Naive B cell (primary cell): ENCODE measurements at regions not wholly inside any gene's neighbourhood (a gene's known extent, or its start where the extent isn't known, plus 50 kb on each side); places are given as distances from the start of the nearest gene placed in this dataset.

ENCODE experiments used
- ATAC-seq, 2 donors: fragments of 150-1000 bp; cut with Tn5 transposase; 2 replicates each; pipeline ENCODE4 v1.10.0; 2021; ENCODE audit warnings: low read depth in 2 of 2, mild to moderate bottlenecking in 2 of 2, moderate library complexity in 2 of 2
- DNase-seq: peaks from one replicate; pipeline ENCODE4 v3.0.0; 2022
- H3K27ac Mint-ChIP-seq, 6 donors: one replicate each; pipeline ENCODE4 v1.8.0; 2020 to 2022; ENCODE audit warnings: mild to moderate bottlenecking in 6 of 6, mixed read lengths in 6 of 6, moderate library complexity in 5 of 6, inconsistent platforms in 2 of 6
- H3K27me3 Mint-ChIP-seq, 3 donors: one replicate each; pipeline ENCODE4 v1.8.0; 2021 to 2022; ENCODE audit warnings: mixed read lengths in 3 of 3, mild to moderate bottlenecking in 1 of 3
- H3K36me3 Mint-ChIP-seq, 2 donors: one replicate each; pipeline ENCODE4 v1.8.0; 2020 to 2022; ENCODE audit warnings: mixed read lengths in 2 of 2, inconsistent platforms in 1 of 2, mild to moderate bottlenecking in 1 of 2
- H3K4me1 Mint-ChIP-seq, 3 donors: one replicate each; pipeline ENCODE4 v1.8.0; 2020 to 2022; ENCODE audit warnings: mixed read lengths in 3 of 3, inconsistent platforms in 1 of 3, mild to moderate bottlenecking in 1 of 3, moderate library complexity in 1 of 3
- H3K4me3 Mint-ChIP-seq, 8 donors: one replicate each; pipeline ENCODE4 v1.8.0; 2020 to 2022; ENCODE audit warnings: mild to moderate bottlenecking in 8 of 8, mixed read lengths in 8 of 8, moderate library complexity in 8 of 8, inconsistent platforms in 2 of 8
- H3K9me3 Mint-ChIP-seq, 7 donors: one replicate each; pipeline ENCODE4 v1.8.0; 2020 to 2022; ENCODE audit warnings: mixed read lengths in 7 of 7, mild to moderate bottlenecking in 5 of 7, inconsistent platforms in 2 of 7, moderate library complexity in 1 of 7

DNA sequence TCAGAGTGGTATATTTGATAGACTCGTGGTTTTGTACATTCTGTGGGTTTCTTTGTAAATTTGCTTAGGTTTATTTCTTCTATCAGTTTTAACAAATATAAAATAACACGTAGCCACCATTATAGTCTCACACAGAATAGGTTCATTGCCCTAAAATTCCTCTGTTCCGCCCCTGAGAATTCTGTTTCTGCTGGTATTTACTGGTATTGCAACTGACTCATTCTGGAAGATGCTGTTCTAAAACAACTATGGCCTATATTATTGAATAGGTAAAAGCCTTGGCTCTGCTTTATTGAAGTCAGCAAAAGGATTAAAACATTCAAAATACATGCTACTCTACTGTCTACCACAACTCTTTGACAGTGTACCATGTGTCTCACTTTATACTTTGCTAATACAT lies 119.1 kb upstream of the CHORDC1 start:
- Mint-ChIP-seq H3K4me3 (no peak overlapping the region), H3K27ac (no peak overlapping the region), H3K36me3 (no peaks in the 10 kb centered on the region), H3K9me3 (peaks cover 0 to 3% (median 0%) of the 10 kb centered on the region in 7 donors), H3K4me1 (no peaks in the 10 kb centered on the region), H3K27me3 (no peaks in the 10 kb centered on the region)
- ATAC-seq, result no peak
- DNase-seq, result no peak

DNA sequence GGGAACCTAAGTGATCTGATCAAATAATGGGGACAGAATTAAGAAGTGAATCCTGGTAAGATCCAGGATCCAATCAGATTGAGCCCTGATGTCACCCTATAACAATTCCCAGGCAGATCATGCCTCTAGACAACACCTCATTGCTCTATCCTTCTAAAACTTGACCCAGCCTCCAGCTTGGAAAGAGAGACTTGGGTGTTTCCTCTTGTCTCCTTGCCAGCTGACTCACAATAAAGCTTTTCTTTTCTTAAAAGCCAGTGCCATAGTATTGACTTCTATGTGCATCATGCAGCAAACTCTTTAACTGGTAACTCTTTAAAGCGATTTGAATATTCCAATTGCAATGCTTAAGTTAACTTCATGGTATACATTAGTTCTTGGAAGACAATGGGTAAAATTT lies 109.6 kb upstream of the CHORDC1 start:
- Mint-ChIP-seq H3K27ac (no peak overlapping the region), H3K9me3 (peaks cover 0 to 2% (median 0%) of the 10 kb centered on the region in 7 donors), H3K4me3 (no peak overlapping the region), H3K4me1 (no peaks in the 10 kb centered on the region), H3K27me3 (no peaks in the 10 kb centered on the region), H3K36me3 (no peaks in the 10 kb centered on the region)
- DNase-seq, result no peak
- no peak for ATAC-seq

DNA sequence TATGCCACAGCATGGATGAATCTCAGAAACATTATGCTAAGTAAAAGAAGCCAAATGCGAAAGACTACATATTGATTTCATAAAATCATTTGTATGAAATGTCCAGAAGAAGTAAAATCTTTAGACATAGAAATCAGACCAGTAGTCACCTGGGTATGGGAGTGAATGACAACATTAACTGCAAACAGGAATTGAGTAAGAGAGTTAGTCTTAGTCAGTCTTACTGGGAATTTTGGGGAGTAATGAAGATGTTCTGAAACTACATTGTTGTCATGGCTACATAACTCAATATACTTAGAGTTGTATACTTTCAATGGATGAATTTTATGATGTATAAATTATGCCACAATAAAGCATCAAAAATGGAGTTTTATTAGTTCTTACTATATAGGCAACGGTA lies 107.8 kb upstream of the CHORDC1 start:
- H3K4me1 Mint-ChIP-seq, result no peaks in the 10 kb centered on the region
- ATAC-seq (no peak), DNase-seq (no peak)
- no peaks in the 10 kb centered on the region for H3K27me3 Mint-ChIP-seq
- no peak overlapping the region for H3K4me3 Mint-ChIP-seq
- H3K27ac Mint-ChIP-seq, result no peak overlapping the region
- no peaks in the 10 kb centered on the region for H3K36me3 Mint-ChIP-seq
- peaks cover 0 to 2% (median 0%) of the 10 kb centered on the region in 7 donors for H3K9me3 Mint-ChIP-seq

DNA sequence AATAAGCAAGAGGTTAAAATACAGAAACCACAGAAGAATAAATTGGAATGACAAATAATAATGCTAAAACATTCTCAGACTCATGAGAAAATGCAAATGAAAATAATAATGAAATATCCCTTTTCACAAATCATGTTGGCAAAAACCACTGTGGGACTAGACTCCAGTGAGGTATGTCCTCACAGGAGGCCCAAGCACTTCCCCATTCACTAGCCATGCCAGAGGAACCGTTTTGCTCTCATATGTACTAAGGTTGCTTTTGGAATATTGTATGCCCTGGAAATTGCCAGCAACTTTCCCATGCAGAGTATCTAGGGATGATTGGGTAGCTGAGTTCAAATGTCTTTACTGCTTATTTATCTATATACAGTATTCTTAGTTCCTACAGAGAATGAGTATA lies 106.2 kb upstream of the CHORDC1 start:
- Mint-ChIP-seq H3K9me3 (peaks cover 0 to 4% (median 2%) of the 10 kb centered on the region in 7 donors), H3K36me3 (no peaks in the 10 kb centered on the region), H3K4me1 (no peaks in the 10 kb centered on the region), H3K27ac (peak overlapping the region in 1 of 6 donors; percentile 11), H3K27me3 (no peaks in the 10 kb centered on the region), H3K4me3 (no peak overlapping the region)
- DNase-seq (no peak), ATAC-seq (no peak)

DNA sequence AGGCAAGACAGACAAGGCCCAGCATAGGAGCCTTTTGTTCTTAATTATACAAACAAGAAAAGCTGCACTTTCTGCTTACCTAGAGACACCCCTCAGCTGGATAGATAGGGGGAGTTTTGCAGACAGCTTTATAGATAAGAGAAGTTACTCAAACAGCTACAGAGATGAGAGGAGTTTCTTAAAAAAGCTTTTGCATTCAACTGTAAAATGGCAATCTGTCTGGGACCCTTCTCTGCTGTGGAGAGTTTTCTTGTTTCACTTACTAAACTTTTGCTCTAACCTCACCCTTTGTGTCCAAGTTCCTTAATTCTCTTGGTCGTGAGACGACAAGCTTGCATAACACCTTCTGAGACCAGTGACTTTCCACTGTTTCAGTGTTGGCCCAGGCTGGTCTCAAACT lies 103.8 kb upstream of the CHORDC1 start:
- H3K27me3 Mint-ChIP-seq, result no peaks in the 10 kb centered on the region
- peaks cover 0 to 8% (median 2%) of the 10 kb centered on the region in 7 donors for H3K9me3 Mint-ChIP-seq
- no peak overlapping the region for H3K27ac Mint-ChIP-seq
- no peaks in the 10 kb centered on the region for H3K4me1 Mint-ChIP-seq
- no peak overlapping the region for H3K4me3 Mint-ChIP-seq
- DNase-seq (no peak), ATAC-seq (no peak)
- no peaks in the 10 kb centered on the region for H3K36me3 Mint-ChIP-seq

DNA sequence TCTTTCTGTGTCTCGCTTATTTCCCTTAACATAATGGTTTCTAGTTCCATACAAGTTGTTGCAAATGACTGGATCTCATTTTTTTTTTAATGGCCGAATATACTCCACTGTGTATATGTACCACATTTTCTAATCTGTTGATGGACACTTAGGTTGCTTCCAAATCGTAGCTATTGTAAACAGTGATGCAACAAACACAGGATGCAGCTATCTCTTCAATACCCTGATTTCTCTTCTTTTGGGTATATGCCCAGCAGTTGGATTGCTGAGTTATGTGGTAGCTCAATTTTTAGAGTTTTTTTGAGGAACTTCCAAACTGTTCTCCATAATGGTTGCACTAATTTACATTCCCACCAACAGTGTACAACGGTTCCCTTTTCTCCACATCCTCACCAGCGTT lies 100.4 kb upstream of the CHORDC1 start:
- Mint-ChIP-seq H3K36me3 (no peaks in the 10 kb centered on the region), H3K27ac (no peak overlapping the region), H3K9me3 (peaks cover 0 to 28% (median 8%) of the 10 kb centered on the region in 7 donors), H3K4me3 (no peak overlapping the region), H3K27me3 (no peaks in the 10 kb centered on the region), H3K4me1 (no peaks in the 10 kb centered on the region)
- no peak for DNase-seq
- no peak for ATAC-seq

DNA sequence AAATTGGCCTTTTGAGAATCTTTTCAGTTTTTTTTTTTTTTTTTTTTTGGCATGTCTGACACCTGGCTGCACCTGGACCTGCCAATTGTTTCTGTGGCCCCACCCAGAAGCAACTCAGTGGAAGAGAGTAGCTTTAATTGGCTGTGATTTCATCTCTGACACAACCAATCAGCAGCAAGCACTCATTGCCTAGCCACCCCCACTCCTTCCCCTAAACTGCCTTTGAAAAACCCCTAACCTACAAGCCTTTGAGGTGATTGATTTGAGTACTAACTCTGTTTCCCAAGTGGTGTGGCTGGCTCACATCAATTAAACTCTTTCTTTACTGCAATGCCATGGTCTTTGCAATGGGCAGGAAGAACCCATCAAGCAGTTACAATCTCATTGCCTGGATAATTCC lies 98.2 kb upstream of the CHORDC1 start:
- DNase-seq (no peak), ATAC-seq (no peak)
- no peaks in the 10 kb centered on the region for H3K36me3 Mint-ChIP-seq
- H3K9me3 Mint-ChIP-seq, result peaks cover 0 to 28% (median 12%) of the 10 kb centered on the region in 7 donors
- no peaks in the 10 kb centered on the region for H3K27me3 Mint-ChIP-seq
- no peak overlapping the region for H3K4me3 Mint-ChIP-seq
- no peaks in the 10 kb centered on the region for H3K4me1 Mint-ChIP-seq
- H3K27ac Mint-ChIP-seq, result no peak overlapping the region

DNA sequence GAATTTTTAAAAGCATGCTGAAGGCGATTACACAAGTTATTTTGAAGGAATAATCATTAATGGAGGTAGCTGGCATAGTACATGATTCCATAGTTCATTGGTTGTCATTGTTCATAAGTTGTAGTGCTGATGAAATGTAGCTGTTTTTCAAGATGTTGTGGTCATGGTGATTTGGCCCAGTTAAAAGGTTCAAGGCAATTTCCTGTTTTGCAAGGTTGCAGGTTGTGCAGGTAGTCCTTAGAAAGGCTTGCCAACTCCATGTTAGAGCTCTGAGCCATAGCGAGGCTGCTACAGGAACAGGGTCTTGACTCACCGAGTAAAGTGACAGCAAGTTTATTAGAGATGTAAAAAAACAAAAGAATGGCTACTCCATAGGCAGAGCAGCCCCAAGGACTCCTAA lies 95.8 kb upstream of the CHORDC1 start:
- H3K36me3 Mint-ChIP-seq, result no peaks in the 10 kb centered on the region
- ATAC-seq, result no peak

DNA sequence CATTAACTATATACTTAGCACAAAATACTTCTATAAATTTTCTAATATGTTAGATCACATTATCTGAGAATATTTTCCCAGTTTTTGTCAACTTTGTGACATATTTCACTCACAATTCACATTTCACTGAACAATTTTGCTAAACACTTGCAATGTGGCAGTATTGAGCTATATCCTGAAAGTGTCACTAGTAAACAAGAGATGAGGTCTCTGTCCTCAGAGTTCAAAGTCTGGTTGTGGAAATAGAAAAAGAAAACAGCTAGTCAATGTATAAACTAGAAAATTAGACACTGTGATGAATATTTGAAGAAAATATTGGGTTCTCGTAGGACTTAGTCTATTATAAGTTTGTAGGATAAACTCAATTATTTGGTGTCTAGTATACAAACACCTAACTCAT lies 87.4 kb upstream of the CHORDC1 start:
- Mint-ChIP-seq H3K27ac (no peak overlapping the region), H3K4me3 (no peak overlapping the region), H3K27me3 (no peaks in the 10 kb centered on the region), H3K9me3 (peaks cover 0 to 11% (median 0%) of the 10 kb centered on the region in 7 donors), H3K36me3 (no peaks in the 10 kb centered on the region), H3K4me1 (no peaks in the 10 kb centered on the region)
- DNase-seq (no peak), ATAC-seq (no peak)

More for the DNA sequence above, 95.8 kb upstream of the CHORDC1 start:
- H3K4me3 Mint-ChIP-seq, result no peak overlapping the region
- peaks cover 0 to 22% (median 9%) of the 10 kb centered on the region in 7 donors for H3K9me3 Mint-ChIP-seq
- DNase-seq, result no peak
- H3K4me1 Mint-ChIP-seq, result no peaks in the 10 kb centered on the region
- H3K27me3 Mint-ChIP-seq, result no peaks in the 10 kb centered on the region
- no peak overlapping the region for H3K27ac Mint-ChIP-seq

DNA sequence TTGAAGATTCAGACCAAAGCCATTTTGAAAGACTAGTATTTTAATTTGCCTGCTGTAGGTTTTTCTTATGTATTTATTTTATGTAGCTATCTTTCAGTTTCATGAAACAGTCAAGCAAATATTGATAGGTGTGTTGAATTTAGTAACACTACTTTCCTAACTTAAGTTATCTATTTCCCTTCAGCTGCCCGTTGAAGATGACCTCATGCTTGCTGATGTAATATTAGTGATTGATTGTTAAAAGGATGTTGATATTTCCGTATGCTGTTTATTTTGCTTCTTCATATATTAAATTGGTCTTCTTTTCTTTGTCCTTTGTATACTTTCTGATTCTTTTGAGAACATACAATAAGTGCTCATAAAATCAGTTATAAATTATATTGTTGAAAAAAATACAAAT lies 86.8 kb upstream of the CHORDC1 start:
- ATAC-seq, result no peak
- Mint-ChIP-seq H3K4me3 (no peak overlapping the region), H3K27me3 (no peaks in the 10 kb centered on the region), H3K27ac (no peak overlapping the region), H3K4me1 (no peaks in the 10 kb centered on the region), H3K9me3 (peaks cover 0 to 11% (median 0%) of the 10 kb centered on the region in 7 donors), H3K36me3 (no peaks in the 10 kb centered on the region)
- no peak for DNase-seq

DNA sequence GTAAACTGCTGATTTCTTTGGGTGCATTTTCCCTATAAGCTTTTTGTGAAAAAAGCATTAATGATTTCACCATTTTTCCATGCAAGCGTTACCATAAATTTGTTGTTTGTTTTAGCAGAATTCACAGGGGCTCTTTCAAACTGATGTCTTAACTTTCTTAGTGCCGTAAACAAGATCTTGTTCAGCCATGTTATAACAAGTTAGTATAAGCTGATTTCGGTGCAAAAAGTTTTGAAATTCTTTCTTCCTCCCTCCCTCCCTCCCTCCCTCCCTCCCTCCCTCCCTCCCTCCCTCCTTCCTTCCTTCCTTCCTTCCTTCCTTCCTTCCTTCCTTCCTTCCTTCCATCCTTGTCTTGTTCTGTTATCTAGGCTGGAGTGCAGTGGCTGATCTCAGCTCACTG lies 71.7 kb upstream of the CHORDC1 start:
- no peak for ATAC-seq
- Mint-ChIP-seq H3K4me1 (no peaks in the 10 kb centered on the region), H3K9me3 (peaks cover 0 to 5% (median 0%) of the 10 kb centered on the region in 7 donors), H3K4me3 (no peak overlapping the region), H3K36me3 (no peaks in the 10 kb centered on the region), H3K27ac (peak overlapping the region in 1 of 6 donors; percentile 16), H3K27me3 (no peaks in the 10 kb centered on the region)
- no peak for DNase-seq

DNA sequence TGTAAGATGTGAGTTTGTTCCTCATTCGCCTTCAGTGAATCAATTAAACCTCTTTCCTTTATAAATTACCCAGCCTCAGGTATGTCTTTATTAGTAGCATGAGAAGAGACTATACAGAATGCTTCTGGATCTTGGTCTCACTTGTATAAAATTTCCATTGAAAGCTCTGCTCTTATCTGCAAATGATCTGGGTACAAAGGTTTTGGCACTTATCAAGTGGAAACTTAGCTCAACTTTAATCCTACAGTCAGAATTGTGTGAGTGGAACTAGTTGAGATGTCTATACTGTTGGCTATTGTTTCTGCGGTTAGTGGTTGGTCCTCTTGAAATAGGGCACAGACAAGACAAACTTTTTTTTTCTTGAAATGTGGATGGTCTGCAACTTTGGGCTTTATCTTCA lies 71.2 kb upstream of the CHORDC1 start:
- DNase-seq (no peak), ATAC-seq (no peak)
- H3K36me3 Mint-ChIP-seq, result no peaks in the 10 kb centered on the region
- no peak overlapping the region for H3K4me3 Mint-ChIP-seq
- peaks cover 0 to 5% (median 0%) of the 10 kb centered on the region in 7 donors for H3K9me3 Mint-ChIP-seq
- H3K4me1 Mint-ChIP-seq, result no peaks in the 10 kb centered on the region
- no peaks in the 10 kb centered on the region for H3K27me3 Mint-ChIP-seq
- H3K27ac Mint-ChIP-seq, result no peak overlapping the region

DNA sequence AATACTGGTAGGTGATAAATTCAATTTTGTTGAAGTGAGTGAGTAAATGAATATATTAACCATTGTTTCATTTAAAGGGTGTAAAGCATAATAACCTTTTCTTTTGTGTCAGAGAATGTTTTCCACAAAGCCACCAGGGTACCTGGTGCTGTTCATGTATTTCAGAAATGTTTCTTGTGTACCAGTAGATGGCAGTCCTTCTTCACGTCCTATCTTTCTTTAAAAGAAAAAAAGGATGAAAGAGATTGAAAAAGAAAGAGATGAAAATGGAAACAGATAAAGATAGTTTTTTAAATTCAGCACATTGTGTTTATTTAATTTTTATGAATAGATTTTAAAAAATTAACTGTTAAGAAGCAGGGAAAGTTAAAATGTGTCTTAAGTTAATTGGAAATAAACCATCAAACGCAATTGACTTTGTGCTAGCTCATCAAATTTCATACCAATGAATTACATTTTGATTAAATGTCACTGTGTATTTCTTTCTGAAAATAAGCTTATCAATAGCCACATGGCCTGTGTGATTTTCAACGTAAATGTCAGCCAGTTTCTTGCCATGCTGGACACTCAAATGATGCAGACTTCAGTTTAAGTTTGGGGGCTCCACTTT lies 65.5 kb upstream of the CHORDC1 start:
- DNase-seq (no peak), ATAC-seq (no peak)
- Mint-ChIP-seq H3K27me3 (no peaks in the 10 kb centered on the region), H3K27ac (no peak overlapping the region), H3K4me1 (no peaks in the 10 kb centered on the region), H3K9me3 (peaks cover 0 to 5% (median 0%) of the 10 kb centered on the region in 7 donors), H3K36me3 (no peaks in the 10 kb centered on the region), H3K4me3 (no peak overlapping the region)

DNA sequence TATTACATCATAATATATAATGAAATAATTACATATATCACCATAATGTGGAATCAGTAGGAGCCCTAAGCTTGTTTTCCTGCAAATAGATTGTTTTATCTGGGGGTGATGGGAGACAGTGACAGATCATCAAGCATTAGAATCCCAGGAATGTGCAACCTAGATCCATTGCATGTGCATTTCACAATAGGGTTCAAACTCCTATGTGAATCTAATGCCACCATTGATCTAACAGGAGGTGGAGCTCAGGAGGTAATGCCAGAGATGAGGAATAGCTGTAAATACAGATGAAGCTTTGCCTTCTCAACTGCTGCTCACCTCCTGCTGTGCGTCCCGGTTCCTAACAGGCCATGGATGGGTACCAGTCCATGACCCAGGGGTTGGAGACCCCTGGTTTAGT lies 63.8 kb upstream of the CHORDC1 start:
- Mint-ChIP-seq H3K9me3 (peaks cover 0 to 5% (median 0%) of the 10 kb centered on the region in 7 donors), H3K36me3 (no peaks in the 10 kb centered on the region), H3K27me3 (peaks cover 0 to 3% (median 0%) of the 10 kb centered on the region in 3 donors), H3K27ac (no peak overlapping the region), H3K4me1 (no peaks in the 10 kb centered on the region), H3K4me3 (no peak overlapping the region)
- DNase-seq (no peak), ATAC-seq (no peak)

DNA sequence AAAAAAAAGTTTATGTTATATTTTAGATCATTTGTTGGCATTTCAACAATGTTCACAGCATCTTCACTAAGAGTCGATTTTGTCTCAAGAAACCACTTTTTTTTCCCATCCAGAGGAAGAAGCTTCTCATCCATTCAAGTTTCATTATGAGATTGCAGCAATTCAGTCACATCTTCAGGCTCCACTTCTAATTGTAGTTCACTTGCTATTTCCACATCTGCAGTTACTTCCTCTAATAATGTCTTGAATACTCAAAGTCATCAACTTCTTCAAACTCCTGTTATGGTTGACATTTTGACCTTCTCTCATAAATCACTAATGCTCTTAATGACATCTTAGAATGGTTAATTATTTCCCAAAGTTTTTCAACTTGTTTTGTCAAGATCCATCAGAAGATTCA lies 61.3 kb upstream of the CHORDC1 start:
- H3K36me3 Mint-ChIP-seq, result no peaks in the 10 kb centered on the region
- ATAC-seq (no peak), DNase-seq (no peak)
- peaks cover 0 to 4% (median 0%) of the 10 kb centered on the region in 3 donors for H3K27me3 Mint-ChIP-seq
- no peaks in the 10 kb centered on the region for H3K4me1 Mint-ChIP-seq
- H3K4me3 Mint-ChIP-seq, result no peak overlapping the region
- peaks cover 0 to 5% (median 3%) of the 10 kb centered on the region in 7 donors for H3K9me3 Mint-ChIP-seq
- H3K27ac Mint-ChIP-seq, result no peak overlapping the region
